GM21528 (cell line): ENCODE measurements at regions not wholly inside any gene's neighbourhood (a gene's known extent, or its start where the extent isn't known, plus 50 kb on each side); places are given as distances from the start of the nearest gene placed in this dataset.

Experiments
- ATAC-seq: cut with Tn5 transposase; IDR thresholded peaks from one replicate; pipeline ENCODE4 v1.9.1; 2021; ENCODE audit warnings: mild to moderate bottlenecking, moderate library complexity; ENCODE audit not compliant: unreplicated experiment, low FRiP score

GRCh38 chr7:156147104-156147503 is 334.8 kb upstream of the SHH start:
- ATAC-seq, result no peak

- no peak for ATAC-seq
These were observed 333.7 kb upstream of the SHH start for GRCh38 chr7:156145996-156146395.

- no peak for ATAC-seq
These were observed 332.9 kb upstream of the SHH start for GRCh38 chr7:156145184-156145583.

GRCh38 chr7:156143683-156144082 is 331.4 kb upstream of the SHH start:
- no peak for ATAC-seq

- ATAC-seq, result no peak
These were observed 330.9 kb upstream of the SHH start for GRCh38 chr7:156143158-156143557.

GRCh38 chr7:156141941-156142340 is 329.7 kb upstream of the SHH start:
- ATAC-seq, result no peak

GRCh38 chr7:156140896-156141295 is 328.6 kb upstream of the SHH start:
- no peak for ATAC-seq

- no peak for ATAC-seq
These were observed 328.2 kb upstream of the SHH start for GRCh38 chr7:156140447-156140846.

GRCh38 chr7:156139633-156140032 is 327.4 kb upstream of the SHH start:
- ATAC-seq, result no peak

GRCh38 chr7:156139112-156139511 is 326.8 kb upstream of the SHH start:
- no peak for ATAC-seq

GRCh38 chr7:156131881-156132280 is 319.6 kb upstream of the SHH start:
- no peak for ATAC-seq

GRCh38 chr7:156129522-156129921 is 317.3 kb upstream of the SHH start:
- no peak for ATAC-seq

GRCh38 chr7:156128496-156128895 is 316.2 kb upstream of the SHH start:
- ATAC-seq, result no peak

- no peak for ATAC-seq
These were observed 315.2 kb upstream of the SHH start for GRCh38 chr7:156127166-156128134.

GRCh38 chr7:156125841-156126730 is 313.8 kb upstream of the SHH start:
- ATAC-seq, result no peak

GRCh38 chr7:156124356-156124755 is 312.1 kb upstream of the SHH start:
- no peak for ATAC-seq

GRCh38 chr7:156123362-156123761 is 311.1 kb upstream of the SHH start:
- no peak for ATAC-seq

GRCh38 chr7:156122752-156123354 is 310.6 kb upstream of the SHH start:
- no peak for ATAC-seq

GRCh38 chr7:156121956-156122355 is 309.7 kb upstream of the SHH start:
- no peak for ATAC-seq

- ATAC-seq, result no peak
These were observed 309.2 kb upstream of the SHH start for GRCh38 chr7:156121434-156121833.

GRCh38 chr7:156120552-156120951 is 308.3 kb upstream of the SHH start:
- ATAC-seq, result no peak
